ENCODE measurements at regions not wholly inside any gene's neighbourhood (a gene's known extent, or its start where the extent isn't known, plus 50 kb on each side); places are given as distances from the start of the nearest gene placed in this dataset.

DNA sequence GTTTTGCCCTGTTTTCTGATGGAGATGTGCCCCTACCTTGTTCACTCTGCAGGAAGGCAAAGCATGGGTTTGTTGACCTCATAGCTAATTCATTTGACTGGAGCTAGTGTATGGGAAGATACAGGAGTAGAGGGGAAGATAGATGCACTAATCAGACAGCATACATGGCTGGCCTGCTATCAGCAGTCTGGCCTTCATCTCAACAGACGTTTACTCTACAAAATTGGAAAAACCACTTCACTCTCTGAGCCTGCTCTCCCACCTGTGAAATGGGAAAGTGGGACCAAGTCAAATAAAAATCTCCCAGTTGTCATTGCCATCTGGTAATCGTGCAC, 235.2 kb upstream of the RAB4A start:
- no peak overlapping the region for H3K4me3 ChIP-seq (replicated peaks; ENCODE audit: low read depth, low read length)
- TF ChIP-seq CTCF (IDR thresholded peaks at IDR 0.05; ENCODE audit: low read length, missing control alignments) = no peak
- DNase-seq (ENCODE audit: low read depth) = no peak

- peak; percentile 38 for DNase-seq (ENCODE audit: low read depth)
- no peak overlapping the region for H3K4me3 ChIP-seq (replicated peaks; ENCODE audit: low read depth, low read length)
- TF ChIP-seq CTCF (IDR thresholded peaks at IDR 0.05; ENCODE audit: low read length, missing control alignments) = no peak
These were observed 233.0 kb upstream of the RAB4A start for GRCh38 chr1:229037806-229038405.

GRCh38 chr1:229040630-229041358, 230.1 kb upstream of the RAB4A start:
- no peak for TF ChIP-seq CTCF (IDR thresholded peaks at IDR 0.05; ENCODE audit: low read length, missing control alignments)
- DNase-seq (ENCODE audit: low read depth) = no peak
- no peak overlapping the region for H3K4me3 ChIP-seq (replicated peaks; ENCODE audit: low read depth, low read length)

DNA sequence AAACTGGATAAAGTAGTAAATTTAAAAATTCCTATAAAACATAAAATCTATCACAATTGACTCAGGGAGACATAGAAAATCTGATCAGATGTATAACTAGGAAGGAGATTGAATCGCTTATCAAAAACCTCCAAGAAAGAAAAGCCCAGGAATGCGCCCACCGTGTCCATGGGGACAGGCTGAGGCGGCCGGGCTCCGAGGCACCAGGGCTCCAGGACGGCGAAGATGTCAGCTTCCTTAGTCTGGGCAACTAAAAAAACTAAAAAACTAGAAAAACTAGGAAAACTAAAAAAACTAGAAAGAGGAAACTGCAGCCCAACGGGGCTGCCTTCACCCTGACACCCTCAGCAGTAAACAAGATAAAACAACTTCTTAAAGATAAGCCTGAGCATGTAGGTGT, 229.0 kb upstream of the RAB4A start:
- H3K4me3 ChIP-seq (replicated peaks; ENCODE audit: low read depth, low read length) = no peak overlapping the region
- DNase-seq (ENCODE audit: low read depth) = no peak

GRCh38 chr1:229042482-229042881, 228.4 kb upstream of the RAB4A start:
- no peak for DNase-seq (ENCODE audit: low read depth)
- H3K4me3 ChIP-seq (replicated peaks; ENCODE audit: low read depth, low read length) = no peak overlapping the region
- no peak for TF ChIP-seq CTCF (IDR thresholded peaks at IDR 0.05; ENCODE audit: low read length, missing control alignments)

More for the DNA sequence above, 229.0 kb upstream of the RAB4A start:
- no peak for TF ChIP-seq CTCF (IDR thresholded peaks at IDR 0.05; ENCODE audit: low read length, missing control alignments)

DNA sequence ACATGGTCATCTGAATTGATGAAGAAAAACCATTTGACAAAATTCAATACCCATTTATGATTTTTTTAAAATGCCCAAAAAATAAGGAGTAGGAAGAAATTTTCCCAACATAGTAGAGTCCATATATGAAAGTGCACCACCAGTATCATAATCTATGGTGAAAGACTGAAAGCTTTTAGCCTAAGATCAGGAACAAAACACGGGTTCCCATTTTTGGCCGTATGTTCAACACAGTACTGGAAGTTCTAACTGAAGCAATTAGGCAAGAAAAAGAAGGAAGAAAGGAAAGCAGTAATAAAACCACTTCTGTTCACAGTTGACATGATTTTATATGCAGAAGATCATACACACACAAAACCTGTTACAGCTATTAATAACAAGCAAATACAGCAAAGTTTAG, 227.8 kb upstream of the RAB4A start:
- DNase-seq (ENCODE audit: low read depth) = no peak
- TF ChIP-seq CTCF (IDR thresholded peaks at IDR 0.05; ENCODE audit: low read length, missing control alignments) = no peak
- no peak overlapping the region for H3K4me3 ChIP-seq (replicated peaks; ENCODE audit: low read depth, low read length)
